ENCODE measurements at regions not wholly inside any gene's neighbourhood (a gene's known extent, or its start where the extent isn't known, plus 50 kb on each side); places are given as distances from the start of the nearest gene placed in this dataset.
"Not testable (repeated sequence)": the region's sequence is repeated elsewhere in the genome, so short reads cannot be mapped to it uniquely, and the experiment has no call there.

DNA sequence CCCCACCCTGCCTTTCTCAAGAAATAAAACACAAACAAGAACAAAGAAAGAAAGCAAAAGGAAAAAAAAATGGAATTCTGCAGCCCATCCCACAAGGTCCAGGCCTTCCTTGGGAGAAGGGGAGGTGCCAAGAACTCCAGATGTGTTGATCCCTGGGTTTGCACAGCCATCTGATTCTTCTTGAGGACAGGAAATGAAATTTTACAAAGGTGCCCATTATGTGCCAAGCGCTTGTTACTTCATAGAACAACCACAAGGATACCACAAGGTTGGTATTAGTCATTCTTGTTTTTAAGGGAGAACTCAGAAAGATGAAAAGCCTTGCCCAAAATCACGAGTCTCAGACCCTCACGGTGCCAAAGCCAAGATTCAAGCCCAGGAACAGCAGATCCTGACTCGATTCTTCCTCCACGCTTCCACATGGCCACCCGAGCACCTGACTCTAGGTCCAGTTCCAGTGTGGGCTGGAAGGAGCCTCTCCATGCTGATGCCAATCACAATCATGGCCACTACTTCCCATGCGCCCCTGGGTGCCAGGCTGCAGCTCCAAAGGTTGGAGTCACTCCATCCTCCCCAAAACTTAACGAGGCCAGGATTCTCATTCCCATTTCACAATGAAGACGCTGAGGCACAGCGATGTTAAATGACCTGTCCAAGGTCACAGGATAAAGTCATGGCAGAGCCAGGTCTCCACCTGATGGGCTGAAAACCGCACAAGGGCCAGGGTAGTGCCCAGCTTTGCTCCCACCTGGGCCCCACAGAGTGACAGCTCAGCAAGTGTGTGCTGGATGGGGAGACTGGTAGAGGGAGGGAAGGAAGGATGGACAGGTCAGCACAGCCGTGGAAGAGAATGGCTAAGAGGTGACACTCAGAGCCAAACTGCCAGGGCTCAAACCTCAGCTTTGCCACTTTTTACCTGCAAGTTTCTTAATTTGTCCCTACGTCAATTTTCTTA lies 66.7 kb upstream of the TOP1 start:
- DNase-seq: peak in 1 of 3 donors; percentile 17
- Mint-ChIP-seq H3K27ac (peak overlapping the region in 1 of 6 donors; percentile 49), H3K4me1 (peaks cover 10 to 11% of the 10 kb centered on the region in 2 donors)

GRCh38 chr20:40962733-40963504 lies 65.7 kb upstream of the TOP1 start:
- DNase-seq: peak; percentile 61 to 73 (median 67)
- Mint-ChIP-seq H3K36me3 (no peaks in the 10 kb centered on the region), H3K27ac (no peak overlapping the region), H3K4me3 (no peak overlapping the region), H3K4me1 (peaks cover 10 to 11% of the 10 kb centered on the region in 2 donors), H3K9me3 (no peaks in the 10 kb centered on the region), H3K27me3 (ENCODE audit: low read depth in 3 of 3) (peaks cover 2 to 5% (median 5%) of the 10 kb centered on the region in 3 donors)

More for the DNA sequence above, 66.7 kb upstream of the TOP1 start:
- peaks cover 2 to 9% (median 5%) of the 10 kb centered on the region in 3 donors for H3K27me3 Mint-ChIP-seq (ENCODE audit: low read depth in 3 of 3)
- H3K9me3 Mint-ChIP-seq: no peaks in the 10 kb centered on the region
- no peaks in the 10 kb centered on the region for H3K36me3 Mint-ChIP-seq
- H3K4me3 Mint-ChIP-seq: peak overlapping the region in 1 of 5 donors; percentile 18

- H3K9me3 Mint-ChIP-seq: no peaks in the 10 kb centered on the region
- H3K4me3 Mint-ChIP-seq: no peak overlapping the region
- H3K4me1 Mint-ChIP-seq: peaks cover 10 to 11% of the 10 kb centered on the region in 2 donors
- no peak for DNase-seq
- no peak overlapping the region for H3K27ac Mint-ChIP-seq
- H3K27me3 Mint-ChIP-seq (ENCODE audit: low read depth in 3 of 3): peaks cover 2 to 5% (median 3%) of the 10 kb centered on the region in 3 donors
- H3K36me3 Mint-ChIP-seq: no peaks in the 10 kb centered on the region
These were observed 65.1 kb upstream of the TOP1 start for GRCh38 chr20:40963505-40963845.

DNA sequence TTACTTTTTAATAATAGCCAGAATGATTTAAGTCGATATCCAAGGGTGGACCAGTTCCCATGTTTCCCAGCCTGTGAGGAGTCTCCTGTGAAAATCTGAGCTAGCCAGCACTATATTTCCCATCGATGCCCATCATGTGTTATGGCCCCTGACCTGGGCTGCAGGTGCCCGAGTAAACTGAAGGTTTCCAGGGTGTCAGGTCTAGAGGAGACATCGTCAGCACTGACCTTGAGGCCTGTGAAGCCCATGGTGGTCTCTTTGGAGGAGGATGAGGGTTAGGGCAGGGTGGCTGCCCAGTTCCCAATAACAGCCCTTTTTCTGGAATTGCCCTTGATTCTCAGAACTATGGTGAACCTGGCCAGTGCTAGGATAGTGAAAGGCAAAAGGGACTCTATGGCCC lies 63.0 kb upstream of the TOP1 start:
- no peak overlapping the region for H3K4me3 Mint-ChIP-seq
- no peaks in the 10 kb centered on the region for H3K9me3 Mint-ChIP-seq
- no peaks in the 10 kb centered on the region for H3K36me3 Mint-ChIP-seq
- H3K4me1 Mint-ChIP-seq: peaks cover 18 to 21% of the 10 kb centered on the region in 2 donors
- peaks cover 0 to 11% (median 7%) of the 10 kb centered on the region in 3 donors for H3K27me3 Mint-ChIP-seq (ENCODE audit: low read depth in 3 of 3)
- H3K27ac Mint-ChIP-seq: no peak overlapping the region
- DNase-seq: no peak

GRCh38 chr20:40966103-40966502 lies 62.5 kb upstream of the TOP1 start:
- no peak for DNase-seq
- Mint-ChIP-seq H3K4me3 (no peak overlapping the region), H3K9me3 (no peaks in the 10 kb centered on the region), H3K4me1 (peaks cover 18 to 21% of the 10 kb centered on the region in 2 donors), H3K27me3 (ENCODE audit: low read depth in 3 of 3) (peaks cover 0 to 11% (median 7%) of the 10 kb centered on the region in 3 donors), H3K36me3 (no peaks in the 10 kb centered on the region), H3K27ac (no peak overlapping the region)

DNA sequence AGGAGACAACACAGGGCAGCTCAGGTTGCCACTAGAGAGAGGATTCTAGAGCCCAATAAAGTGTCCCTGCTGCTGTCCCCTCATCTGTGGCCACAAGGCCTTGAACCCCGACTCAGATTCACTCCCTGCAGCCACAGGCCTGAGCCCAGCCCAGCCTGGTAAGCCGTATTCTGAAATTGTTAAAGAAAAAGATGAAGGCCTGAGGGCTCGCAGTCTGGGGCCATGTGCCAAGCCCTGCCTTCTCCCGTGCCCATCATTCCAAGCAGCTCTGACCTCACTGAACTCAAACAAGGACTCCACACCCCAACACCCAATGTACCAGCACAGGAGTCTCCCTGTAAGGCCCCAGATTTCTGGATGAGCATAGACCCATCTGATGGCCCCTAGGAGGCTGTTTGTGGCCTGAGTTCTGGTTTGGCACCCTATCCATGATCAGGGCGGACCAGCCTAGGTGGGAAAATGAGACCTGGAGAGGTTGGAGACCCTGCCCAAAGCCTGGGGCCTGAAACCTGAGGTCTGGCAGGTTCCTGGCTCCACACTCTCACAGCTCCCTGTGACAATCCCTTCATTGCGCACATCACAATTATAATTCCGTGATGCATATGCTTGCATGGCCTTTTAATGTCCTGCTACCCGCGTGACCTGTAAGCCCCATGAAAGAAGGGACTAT lies 62.0 kb upstream of the TOP1 start:
- Mint-ChIP-seq H3K4me1 (peaks cover 14 to 17% of the 10 kb centered on the region in 2 donors), H3K9me3 (no peaks in the 10 kb centered on the region), H3K27ac (no peak overlapping the region), H3K27me3 (ENCODE audit: low read depth in 3 of 3) (peaks cover 0 to 9% (median 7%) of the 10 kb centered on the region in 3 donors), H3K36me3 (no peaks in the 10 kb centered on the region), H3K4me3 (no peak overlapping the region)
- DNase-seq: no peak

GRCh38 chr20:40967700-40968099 lies 60.9 kb upstream of the TOP1 start:
- Mint-ChIP-seq H3K36me3 (no peaks in the 10 kb centered on the region), H3K9me3 (no peaks in the 10 kb centered on the region), H3K27ac (no peak overlapping the region), H3K4me3 (peak overlapping the region in 1 of 5 donors; percentile 15), H3K27me3 (ENCODE audit: low read depth in 3 of 3) (peaks cover 0 to 9% (median 5%) of the 10 kb centered on the region in 3 donors), H3K4me1 (peaks cover 7 to 11% of the 10 kb centered on the region in 2 donors)
- DNase-seq: no peak

GRCh38 chr20:40968816-40969562 lies 59.6 kb upstream of the TOP1 start:
- H3K4me1 Mint-ChIP-seq: peaks cover 7 to 11% of the 10 kb centered on the region in 2 donors
- DNase-seq: peak; percentile 73 to 77 (median 76)
- H3K36me3 Mint-ChIP-seq; H3K9me3 Mint-ChIP-seq; H3K27me3 Mint-ChIP-seq (ENCODE audit: low read depth in 3 of 3): not testable (repeated sequence)
- H3K27ac Mint-ChIP-seq: peak overlapping the region in 3 of 6 donors; percentile 15 to 69 (median 43)
- peak overlapping the region; percentile 82 to 93 (median 86) for H3K4me3 Mint-ChIP-seq

DNA sequence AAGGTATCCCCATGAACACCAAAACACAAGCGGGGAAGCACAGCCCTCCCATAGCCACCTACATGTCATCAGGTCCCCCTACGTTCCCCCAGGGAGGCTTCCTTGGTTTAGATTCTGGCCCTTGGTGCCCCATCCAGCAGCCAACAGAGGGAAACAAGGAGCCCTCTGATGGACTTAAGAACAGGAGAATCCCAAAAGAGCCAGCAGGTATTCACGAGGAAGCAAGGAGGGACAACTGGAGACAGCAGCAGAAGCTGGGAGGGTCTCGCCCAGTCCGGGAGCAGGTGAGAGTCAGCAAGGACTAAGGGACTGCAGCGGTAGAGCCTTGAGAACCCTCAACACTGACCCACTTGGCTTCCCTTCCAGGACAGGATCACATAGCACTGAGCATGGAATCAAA lies 58.4 kb upstream of the TOP1 start:
- Mint-ChIP-seq H3K27me3 (ENCODE audit: low read depth in 3 of 3) (peaks cover 0 to 13% (median 10%) of the 10 kb centered on the region in 3 donors), H3K9me3 (no peaks in the 10 kb centered on the region), H3K4me3 (no peak overlapping the region), H3K27ac (no peak overlapping the region), H3K36me3 (no peaks in the 10 kb centered on the region), H3K4me1 (peaks cover 7 to 11% of the 10 kb centered on the region in 2 donors)
- no peak for DNase-seq

DNA sequence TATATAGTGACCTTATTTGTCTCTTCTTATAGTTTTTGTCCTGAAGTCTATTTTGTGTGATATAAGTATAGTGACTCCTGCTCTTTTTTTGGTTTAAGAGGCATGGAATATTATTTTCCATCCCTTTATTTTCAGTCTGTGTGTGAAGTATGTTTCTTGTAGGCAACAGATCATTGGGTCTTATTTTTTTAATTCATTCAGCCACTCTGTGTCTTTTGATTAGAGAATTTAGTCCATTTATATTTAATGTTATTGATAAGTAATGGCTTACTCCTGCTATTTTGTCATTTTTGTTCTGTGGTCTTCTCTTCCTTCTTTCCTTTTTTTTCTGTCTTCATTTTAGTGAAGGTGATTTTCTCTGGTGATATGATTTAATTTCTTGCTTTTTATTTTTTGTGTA lies 51.4 kb upstream of the TOP1 start:
- Mint-ChIP-seq H3K36me3 (peaks cover 7 to 11% (median 9%) of the 10 kb centered on the region in 3 donors), H3K27me3 (ENCODE audit: low read depth in 3 of 3) (peaks cover 1 to 20% (median 3%) of the 10 kb centered on the region in 3 donors), H3K4me3 (no peak overlapping the region), H3K27ac (no peak overlapping the region), H3K9me3 (peaks cover 17 to 22% (median 20%) of the 10 kb centered on the region in 6 donors), H3K4me1 (no peaks in the 10 kb centered on the region)
- DNase-seq: no peak

GRCh38 chr20:40978761-40979160 lies 49.9 kb upstream of the TOP1 start:
- Mint-ChIP-seq H3K27ac (no peak overlapping the region), H3K27me3 (ENCODE audit: low read depth in 3 of 3) (peaks cover 0 to 16% (median 3%) of the 10 kb centered on the region in 3 donors), H3K36me3 (peaks cover 7 to 11% (median 9%) of the 10 kb centered on the region in 3 donors), H3K4me3 (no peak overlapping the region), H3K4me1 (no peaks in the 10 kb centered on the region), H3K9me3 (peaks cover 17 to 22% (median 20%) of the 10 kb centered on the region in 6 donors)
- DNase-seq: no peak
